ENCODE measurements at regions not wholly inside any gene's neighbourhood (a gene's known extent, or its start where the extent isn't known, plus 50 kb on each side); places are given as distances from the start of the nearest gene placed in this dataset.

GRCh38 chr5:172525307-172525995 is 71.1 kb upstream of the SH3PXD2B start:
- TF ChIP-seq EZH2phosphoT487 (IDR thresholded peaks at IDR 0.05; ENCODE audit: low read length) = no peak
- TF ChIP-seq, protein P1, sequence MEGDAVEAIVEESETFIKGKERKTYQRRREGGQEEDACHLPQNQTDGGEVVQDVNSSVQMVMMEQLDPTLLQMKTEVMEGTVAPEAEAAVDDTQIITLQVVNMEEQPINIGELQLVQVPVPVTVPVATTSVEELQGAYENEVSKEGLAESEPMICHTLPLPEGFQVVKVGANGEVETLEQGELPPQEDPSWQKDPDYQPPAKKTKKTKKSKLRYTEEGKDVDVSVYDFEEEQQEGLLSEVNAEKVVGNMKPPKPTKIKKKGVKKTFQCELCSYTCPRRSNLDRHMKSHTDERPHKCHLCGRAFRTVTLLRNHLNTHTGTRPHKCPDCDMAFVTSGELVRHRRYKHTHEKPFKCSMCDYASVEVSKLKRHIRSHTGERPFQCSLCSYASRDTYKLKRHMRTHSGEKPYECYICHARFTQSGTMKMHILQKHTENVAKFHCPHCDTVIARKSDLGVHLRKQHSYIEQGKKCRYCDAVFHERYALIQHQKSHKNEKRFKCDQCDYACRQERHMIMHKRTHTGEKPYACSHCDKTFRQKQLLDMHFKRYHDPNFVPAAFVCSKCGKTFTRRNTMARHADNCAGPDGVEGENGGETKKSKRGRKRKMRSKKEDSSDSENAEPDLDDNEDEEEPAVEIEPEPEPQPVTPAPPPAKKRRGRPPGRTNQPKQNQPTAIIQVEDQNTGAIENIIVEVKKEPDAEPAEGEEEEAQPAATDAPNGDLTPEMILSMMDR (IDR thresholded peaks at IDR 0.05; ENCODE audit: low read length) = no peak
